GM20431 (cell line): ENCODE measurements at regions not wholly inside any gene's neighbourhood (a gene's known extent, or its start where the extent isn't known, plus 50 kb on each side); places are given as distances from the start of the nearest gene placed in this dataset.
"Not testable (repeated sequence)": the region's sequence is repeated elsewhere in the genome, so short reads cannot be mapped to it uniquely, and the experiment has no call there.

Source experiments
- in situ Hi-C: fragments of 300-500 bp; cut with MseI, MboI; formaldehyde crosslinking; loops from one replicate; pipeline ENCODE4 v1.15.0; 2020; ENCODE audit warnings: low sequenced_read_pairs; ENCODE audit not compliant: unreplicated experiment

DNA sequence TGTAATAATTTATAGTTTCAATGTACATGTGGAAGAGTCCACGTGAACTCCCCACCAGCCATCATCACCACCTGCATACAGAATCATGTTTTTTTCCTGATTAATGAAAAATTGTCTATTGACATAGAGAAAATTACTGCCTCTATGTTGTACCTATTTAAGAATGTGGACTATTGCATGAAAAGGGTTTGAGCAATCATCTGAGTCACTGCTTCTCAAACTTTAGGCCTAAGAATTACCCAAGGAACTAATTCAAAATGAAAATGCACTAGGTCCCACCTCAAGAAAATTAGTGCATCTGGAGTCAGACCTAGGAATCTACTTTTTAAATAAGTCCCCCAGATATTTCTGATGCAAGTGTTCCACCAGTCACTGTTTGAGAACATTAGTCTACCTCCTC is 709.3 kb downstream of the MAT2B start:
- in situ Hi-C loops, result no loop called here

DNA sequence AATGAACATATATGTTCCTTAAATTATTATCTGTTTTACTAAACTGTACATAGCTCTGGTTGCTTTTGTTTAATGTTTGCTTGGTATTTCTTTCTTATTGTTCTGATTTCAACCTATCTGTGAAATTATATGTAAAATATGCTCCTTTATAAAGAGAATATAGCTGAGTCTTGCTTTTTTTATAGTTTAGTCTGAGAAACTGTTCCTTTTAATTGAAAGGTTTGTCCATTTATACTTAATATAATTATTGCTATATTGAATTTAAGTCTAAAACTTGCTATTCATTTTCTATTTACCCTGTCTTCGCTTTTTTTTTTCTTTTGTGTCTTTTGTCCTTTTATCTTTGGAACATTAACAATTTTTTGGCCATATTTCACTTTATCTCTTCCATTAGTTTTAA is 712.0 kb downstream of the MAT2B start:
- in situ Hi-C loops, result no loop called here

DNA sequence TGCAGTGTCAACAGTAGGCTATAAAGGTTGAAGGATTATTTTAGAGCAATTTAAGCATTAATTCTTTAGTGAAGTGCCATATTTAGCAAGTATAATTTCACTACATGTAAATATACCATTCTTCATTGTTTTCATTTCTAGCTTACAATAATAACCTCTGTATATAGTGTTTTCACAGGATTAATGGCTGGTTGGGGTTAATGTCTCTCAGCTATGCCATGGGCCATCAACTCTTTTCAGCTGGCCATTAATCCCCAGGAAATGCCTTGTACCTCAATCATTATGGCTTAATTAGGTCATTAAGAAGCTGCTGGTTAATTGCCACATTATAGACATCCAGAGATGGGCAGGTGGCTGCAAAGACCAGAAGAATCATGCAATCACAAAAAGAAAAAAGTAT is 715.1 kb downstream of the MAT2B start:
- in situ Hi-C loops, result no loop called here

DNA sequence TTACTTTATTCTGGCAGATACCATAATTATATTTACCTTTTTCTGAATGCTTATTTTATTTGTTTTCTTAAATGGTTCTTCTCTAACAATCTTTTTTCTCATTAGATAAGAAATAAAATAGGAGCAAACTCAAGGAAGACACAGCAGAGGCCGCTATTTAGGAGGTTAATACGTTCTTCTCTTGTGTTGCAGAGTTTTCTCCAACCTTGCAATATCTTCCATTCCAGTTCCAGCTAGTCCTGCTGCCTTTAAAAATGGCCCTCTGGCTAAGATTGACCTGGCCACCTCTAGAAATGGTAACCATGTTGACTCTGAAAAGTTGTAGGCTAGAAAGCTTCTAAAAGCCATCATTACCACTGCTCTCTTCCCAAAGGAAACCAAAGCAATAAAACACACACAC is 718.8 kb downstream of the MAT2B start:
- in situ Hi-C loops, result no loop called here

DNA sequence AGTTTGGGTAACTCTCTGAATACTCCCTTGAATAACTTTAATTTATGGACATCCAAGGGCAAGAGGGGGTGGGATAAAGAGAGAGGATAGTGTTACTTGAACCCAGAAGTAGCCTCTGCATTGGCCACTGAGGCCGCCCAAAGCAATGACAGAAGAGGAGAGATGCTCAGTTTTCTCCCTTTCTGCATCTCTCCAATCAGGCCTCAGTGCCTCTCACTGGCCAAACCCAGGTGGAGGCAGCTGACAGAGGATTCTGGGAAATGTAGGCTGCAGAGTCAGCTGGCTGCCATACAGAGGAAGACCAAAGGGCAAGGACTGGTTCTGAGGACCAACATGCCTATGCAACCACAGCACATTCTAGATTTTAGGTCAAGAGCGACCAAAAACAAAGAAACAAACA is 719.4 kb downstream of the MAT2B start:
- in situ Hi-C loops, result no loop called here

DNA sequence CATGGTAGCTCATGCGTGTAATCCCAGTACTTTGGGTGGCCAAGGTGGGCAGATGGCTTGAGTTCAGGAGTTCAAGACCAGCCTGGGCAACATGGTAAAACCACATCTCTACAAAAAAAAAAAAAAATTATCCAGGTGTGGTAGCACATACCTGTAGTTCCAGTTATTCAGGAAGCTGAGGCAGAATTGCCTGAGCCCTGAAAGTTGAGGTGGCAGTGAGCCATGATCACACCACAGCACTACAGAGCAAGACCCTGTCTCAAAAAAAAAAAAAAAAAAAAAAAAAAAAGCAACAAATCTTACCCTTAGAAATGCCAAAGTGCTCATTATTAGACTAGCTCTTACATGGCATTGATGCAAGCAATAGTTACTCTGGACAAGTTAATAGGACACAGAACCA is 724.9 kb downstream of the MAT2B start:
- in situ Hi-C loops, result no loop called here

DNA sequence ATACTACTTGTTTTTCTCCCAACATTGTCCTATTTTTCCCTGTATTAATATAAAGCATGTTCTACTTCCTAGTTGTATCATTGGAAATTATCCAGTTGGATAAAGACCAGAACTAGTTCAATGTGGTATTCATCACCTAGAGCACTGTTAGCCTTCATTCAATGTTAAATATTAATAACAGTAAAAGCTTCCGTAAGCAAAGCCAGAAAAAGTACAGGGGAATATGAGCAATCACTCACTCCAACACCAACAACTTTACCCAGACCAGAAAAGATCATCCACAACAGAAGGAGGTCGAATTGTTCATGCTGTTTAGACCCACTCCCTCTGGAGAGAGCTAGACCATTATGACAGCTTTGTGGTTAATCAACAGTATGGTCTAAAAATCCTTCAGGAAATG is 728.4 kb downstream of the MAT2B start:
- in situ Hi-C loops, result no loop called here

DNA sequence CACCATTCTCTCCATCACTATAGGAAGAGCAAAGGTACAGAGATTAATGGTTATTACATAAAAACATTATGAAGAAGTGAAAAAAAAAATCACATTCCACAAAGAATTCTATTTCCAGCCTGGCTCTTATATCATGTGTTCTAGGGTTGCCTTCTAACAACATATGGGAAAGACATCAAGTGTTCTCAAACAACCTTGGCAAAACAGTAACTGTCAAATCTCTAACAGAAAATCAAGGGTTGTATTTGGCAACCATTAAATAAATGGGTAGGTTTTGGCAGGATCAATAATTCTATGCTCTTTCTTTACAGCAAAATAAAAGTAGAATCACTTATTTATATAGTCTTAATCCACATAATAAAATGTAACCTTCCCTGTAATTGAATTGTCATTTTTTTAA is 728.9 kb downstream of the MAT2B start:
- in situ Hi-C loops, result no loop called here

DNA sequence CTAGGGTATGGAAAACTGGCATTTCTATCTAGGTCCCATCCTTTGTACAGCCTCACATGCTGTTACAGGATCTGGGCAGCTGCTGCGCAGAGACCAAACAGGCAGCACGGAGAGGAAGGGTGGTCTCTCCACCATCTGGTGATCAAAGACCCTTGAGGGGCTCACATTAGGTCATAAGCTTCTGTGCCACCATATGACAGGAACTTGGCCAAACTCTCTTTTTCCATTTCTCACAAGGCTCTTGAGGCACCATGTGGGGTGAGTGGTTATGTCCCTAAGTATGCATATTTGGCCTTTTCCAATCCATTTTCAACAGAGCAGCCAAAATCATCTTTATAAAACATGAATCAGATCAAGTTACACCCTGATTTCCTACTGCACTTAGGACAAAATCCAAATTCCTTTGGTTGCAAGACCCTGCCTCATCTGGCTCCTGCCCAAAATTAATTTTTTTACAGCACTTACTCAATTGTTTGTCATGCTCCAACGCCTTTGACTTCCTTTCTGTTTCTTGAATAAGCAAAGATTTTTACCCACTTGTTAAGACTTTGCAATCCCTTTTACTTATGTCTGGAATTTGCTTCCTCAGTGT is 730.0 kb downstream of the MAT2B start:
- in situ Hi-C loops, result no loop called here

DNA sequence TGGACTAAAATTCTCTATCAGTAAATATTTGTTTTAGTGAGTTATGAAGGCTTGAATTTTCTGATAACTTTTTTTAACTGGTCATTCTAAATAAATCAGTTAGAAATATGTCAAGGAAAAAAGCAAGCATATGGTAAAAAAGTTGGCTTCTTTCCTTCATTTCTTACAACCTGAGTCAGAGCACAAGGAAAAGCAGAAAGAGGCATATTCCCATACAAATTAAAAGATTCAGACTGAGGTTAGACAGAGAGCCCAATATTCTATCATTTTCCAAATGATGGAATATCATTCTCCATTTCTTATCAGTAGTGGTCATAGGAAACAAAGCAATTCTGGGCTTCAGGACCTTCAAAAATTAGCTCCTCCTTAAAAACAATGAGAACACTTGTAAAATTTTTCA is 732.1 kb downstream of the MAT2B start:
- in situ Hi-C loops, result no loop called here

DNA sequence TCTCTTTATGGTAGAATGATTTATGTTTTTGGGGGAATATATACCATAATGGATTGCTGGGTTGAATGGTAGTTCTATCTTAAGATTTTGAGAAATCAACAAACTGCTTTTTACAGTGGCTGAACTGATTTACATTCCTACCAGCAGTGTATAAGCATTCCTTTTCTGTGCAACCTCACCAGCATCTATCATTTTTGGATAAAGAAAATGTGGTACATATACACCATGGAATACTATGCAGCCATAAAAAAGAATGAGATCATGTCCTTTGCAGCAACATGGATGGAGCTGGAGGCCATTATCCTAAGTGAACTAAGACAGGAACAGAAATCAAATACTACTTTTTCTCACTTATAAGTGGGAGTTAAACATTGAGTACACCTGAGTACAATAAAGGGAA is 746.4 kb downstream of the MAT2B start:
- in situ Hi-C loops, result not testable (repeated sequence)

DNA sequence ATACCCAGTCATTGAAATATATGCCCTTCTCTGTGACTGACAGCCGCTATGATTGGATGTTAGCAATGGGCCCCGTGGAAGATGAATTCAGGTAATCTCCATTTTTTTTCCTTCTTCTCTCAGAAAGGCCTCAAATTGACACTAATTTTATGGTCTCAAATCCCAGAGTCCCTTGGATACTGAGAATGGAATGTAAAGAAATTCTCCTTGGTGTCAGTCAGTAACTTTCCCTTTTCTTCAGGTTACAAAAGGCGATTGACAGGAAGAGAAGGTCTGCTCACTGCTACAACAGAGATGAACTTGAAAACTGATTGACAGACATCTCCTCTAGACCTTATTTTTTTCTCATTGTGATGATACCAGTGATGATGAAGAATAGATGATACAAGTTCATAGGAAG is 748.3 kb downstream of the MAT2B start:
- in situ Hi-C loops, result no loop called here

DNA sequence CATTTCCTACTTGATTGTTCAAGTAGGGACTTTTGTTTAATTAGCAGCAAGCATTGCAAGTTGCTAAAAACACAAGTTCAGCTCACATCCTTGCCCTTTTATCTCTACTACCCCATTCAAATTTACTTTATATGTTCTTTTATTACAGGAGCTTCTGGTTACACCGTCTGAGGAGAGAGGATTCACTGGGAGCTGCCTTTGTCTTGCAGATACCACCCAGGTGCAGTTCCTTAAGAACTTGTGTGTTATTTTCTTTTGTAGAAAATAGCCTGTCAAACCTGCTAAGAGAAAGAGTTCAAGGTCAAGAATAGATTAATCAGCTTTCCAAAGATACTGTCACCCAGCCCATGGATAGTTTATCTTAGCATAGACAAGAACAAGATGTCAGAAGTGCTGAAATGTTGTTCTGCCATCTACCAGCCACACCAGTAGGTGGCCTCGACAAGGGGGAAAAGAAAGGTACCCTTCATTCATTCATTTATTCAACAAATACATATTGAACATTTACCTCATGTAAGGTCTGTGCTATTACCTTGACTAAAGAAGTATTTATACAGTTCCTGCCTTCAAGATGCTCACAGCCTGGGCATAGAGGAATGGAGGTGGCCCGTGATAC is 750.3 kb downstream of the MAT2B start:
- in situ Hi-C loops, result no loop called here

DNA sequence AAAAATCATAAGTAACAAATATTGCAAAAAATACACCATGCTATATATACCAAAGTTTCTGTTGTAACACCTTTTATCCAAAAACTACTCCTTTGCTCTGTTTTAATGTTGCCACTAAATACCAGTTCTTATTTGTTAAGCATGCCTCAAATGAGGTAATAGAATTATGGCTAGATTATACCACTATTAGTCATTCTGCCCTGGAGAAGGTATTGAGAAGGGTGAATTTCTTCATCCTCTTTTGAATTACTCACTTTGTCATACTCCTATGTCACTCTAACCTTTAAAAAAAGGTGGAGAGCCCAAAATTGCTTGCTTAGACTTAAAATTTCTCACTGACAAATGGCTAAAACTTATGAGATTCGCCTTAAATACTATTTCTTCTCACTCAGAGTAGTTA is 750.9 kb downstream of the MAT2B start:
- in situ Hi-C loops, result no loop called here

DNA sequence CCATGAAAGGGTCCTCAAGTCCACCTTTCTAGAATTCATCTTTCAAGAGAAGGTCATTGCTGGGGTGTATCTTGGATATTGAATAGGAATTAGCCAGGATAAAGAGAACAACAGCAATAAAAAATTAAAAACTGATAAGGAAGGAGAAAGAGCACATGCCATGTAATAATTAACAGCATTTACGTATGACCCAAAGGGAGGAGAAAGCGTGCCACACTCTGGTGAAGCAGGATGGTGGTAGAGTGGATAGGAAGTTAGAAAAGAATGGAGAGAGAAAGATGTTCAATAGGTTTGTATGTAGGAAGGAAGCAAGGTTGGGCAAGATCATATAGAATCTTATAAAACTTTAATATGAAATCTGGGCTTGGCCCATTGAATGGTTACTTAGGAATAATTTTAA is 751.5 kb downstream of the MAT2B start:
- in situ Hi-C loops, result no loop called here

DNA sequence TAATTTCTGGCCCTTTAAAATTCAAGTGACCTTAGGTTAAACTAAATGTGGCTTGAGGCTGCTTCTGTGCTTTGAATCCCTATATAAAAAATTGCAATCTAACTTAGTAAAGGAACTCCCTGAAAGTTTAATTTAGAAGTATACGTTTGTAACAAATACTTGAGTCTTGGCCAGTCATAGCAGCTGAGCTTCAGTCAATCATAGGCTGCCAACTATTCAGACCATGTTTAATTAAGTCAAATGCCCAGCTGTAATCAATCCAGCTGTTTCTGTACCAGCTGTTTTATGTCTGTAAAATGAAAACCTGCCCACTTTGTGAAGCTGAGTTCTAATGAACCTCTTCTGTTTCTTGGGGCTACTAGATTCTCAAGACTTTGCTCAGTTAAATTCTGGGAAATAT is 760.1 kb downstream of the MAT2B start:
- in situ Hi-C loops, result no loop called here

DNA sequence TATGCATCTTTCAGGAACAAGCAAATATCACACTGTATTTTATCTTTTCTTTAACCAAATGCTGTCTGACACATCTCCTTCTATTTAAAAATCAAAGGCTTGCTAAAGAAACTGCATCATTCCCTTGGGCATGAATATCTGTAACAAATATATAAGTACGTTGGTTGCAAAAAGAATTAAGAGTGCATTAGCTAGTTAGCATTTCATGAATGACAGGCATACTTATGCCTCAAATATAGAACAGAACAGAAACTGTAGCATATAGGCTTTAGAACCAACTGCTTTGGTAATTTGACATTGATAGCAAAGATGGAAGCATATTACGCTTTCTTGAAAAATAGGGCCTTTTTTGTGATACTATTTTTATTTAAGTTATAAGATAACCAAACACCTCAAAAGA is 761.2 kb downstream of the MAT2B start:
- in situ Hi-C loops, result no loop called here

DNA sequence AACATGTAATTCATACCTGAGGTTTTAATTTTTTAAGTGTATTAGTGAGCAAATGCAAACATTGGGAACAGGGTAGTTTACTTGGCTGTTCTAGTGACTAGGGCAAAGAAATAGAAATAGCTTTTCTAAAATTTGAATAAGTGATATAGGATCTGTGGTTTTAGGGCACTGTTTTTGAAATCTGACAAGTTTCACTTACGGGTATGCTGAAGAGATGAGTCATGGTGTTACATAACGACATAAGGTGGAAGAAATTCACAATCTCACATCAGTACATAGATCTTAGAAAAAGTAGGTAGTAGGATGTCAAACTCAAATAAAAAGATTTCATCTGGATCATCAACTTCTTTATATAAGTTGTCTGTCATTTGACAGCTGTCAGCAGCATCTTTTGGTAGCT is 772.3 kb downstream of the MAT2B start:
- in situ Hi-C loops, result no loop called here

DNA sequence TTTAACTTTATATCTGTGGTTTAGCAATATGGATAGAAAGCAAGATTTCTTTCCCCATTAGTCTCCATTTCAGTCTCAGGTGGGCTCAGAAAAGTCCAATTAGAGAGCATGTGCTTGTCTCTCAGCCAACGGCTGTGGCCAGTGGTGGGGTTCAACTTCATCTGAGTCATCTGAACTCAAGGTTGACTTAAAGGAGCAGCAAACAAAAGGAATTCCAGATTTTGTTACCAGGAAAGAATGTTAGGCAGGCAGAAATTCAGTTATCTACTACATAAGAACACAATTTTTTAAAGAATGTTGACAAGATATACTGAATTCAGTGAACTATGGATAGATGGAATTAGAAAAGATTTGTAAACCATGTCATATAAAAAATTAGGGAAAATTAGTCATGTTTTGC is 784.1 kb downstream of the MAT2B start:
- in situ Hi-C loops, result no loop called here

DNA sequence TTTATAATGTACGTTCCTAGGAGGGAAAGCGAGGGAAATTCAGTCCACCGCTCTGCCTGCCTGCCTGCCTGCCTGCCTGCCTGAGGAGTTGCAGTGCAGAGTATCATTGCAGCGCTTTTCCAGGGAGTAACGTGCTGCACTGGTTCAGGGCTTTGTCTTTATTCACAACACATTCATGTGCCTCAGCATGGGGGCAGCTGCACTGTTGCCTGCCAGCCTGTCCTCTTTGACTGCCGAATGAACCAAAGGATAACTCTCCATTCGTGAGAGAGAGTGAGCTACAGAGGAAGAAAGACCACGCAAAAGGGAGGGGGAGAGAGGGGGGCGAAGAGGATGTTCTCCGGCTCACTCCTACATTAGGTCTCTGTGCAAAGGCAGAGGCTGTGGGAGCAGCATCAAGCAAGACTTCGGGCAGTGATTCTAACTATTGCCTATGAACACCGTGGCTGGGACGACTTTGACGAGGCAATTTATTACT is 791.2 kb downstream of the MAT2B start:
- in situ Hi-C loops, result no loop called here

DNA sequence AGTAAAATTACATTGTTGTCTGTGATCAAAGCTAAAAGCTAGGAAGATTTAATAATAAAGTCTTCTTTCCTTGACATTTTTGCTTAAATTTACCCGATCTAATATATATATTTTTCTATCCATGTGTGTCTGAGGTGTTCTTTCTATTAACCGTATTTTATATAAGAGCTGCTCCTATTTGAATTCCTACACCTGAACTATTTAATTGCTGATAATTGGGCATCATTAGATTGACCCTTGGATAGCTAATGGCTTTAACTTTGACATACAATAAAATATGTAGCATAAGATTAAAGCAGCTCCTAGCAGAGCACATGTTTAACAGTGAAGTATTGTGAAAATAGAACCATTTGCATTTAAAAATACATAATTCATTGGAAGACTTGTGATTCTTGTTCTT is 792.7 kb downstream of the MAT2B start:
- in situ Hi-C loops, result no loop called here

DNA sequence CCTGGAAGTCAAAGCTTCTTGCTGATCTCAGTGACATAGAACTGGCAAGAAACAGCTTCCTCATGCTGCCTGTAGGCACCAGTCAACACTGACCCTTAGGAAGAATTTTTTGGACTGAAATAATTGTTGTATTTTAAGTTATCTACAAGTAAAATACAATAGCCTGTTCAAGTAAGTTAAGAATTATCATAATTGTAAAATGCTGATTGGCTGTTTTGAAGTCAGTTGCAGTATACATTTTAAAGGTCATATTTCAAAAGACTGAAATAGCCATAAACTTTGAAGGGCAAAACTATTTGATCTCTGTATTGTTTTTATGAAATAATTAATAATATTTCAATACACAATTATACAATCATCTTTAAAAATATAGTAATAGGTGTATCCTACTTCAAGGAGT is 794.9 kb downstream of the MAT2B start:
- in situ Hi-C loops, result no loop called here
